ENCODE measurements at regions not wholly inside any gene's neighbourhood (a gene's known extent, or its start where the extent isn't known, plus 50 kb on each side); places are given as distances from the start of the nearest gene placed in this dataset.

DNA sequence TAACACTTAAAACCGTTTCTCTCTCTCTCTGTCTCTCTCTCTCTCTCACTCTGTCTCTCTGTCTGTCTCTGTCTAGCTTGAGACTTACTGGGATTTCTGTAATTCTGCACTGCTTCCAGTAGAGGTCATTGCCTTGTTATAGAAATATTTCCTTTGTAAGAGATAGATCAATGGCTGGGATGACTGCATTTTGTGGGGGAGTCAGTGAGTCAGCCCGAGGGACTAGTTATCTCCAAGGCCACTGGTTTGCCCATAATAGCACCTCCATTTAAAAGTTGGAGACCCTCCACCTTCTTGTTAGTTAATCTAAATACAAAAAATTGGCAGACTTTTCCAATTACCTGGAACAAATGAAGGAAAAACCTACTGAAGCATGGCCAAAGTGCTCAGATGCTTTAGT, 547.2 kb downstream of the LRRC70 start:
- TF ChIP-seq, protein P1, sequence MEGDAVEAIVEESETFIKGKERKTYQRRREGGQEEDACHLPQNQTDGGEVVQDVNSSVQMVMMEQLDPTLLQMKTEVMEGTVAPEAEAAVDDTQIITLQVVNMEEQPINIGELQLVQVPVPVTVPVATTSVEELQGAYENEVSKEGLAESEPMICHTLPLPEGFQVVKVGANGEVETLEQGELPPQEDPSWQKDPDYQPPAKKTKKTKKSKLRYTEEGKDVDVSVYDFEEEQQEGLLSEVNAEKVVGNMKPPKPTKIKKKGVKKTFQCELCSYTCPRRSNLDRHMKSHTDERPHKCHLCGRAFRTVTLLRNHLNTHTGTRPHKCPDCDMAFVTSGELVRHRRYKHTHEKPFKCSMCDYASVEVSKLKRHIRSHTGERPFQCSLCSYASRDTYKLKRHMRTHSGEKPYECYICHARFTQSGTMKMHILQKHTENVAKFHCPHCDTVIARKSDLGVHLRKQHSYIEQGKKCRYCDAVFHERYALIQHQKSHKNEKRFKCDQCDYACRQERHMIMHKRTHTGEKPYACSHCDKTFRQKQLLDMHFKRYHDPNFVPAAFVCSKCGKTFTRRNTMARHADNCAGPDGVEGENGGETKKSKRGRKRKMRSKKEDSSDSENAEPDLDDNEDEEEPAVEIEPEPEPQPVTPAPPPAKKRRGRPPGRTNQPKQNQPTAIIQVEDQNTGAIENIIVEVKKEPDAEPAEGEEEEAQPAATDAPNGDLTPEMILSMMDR (conservative IDR thresholded peaks at IDR 0.05; ENCODE audit: low read length), result peak; percentile 54
- H3K4me3 ChIP-seq (ENCODE audit: low read length), result no peak overlapping the region
- peak; percentile 30 for DNase-seq (ENCODE audit: low read depth)

DNA sequence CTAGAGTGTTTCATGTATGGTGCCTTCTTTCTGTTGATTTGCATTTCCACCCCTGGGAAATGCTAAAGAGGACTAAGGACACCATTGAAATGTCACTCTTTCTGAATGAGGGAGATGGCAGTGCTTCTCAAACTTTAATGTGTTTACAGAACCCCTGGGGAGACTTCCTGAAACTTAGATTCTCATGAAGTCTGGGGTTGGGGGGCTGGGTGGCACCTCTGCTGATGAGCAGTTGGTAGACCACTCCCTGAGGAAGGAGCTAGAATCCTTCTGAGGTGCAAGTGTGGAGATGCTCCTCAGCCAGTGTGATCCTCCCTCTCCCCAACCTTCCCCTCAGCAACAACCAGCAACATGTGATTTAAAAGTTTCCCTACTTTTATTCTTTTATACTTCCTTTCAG, 546.8 kb downstream of the LRRC70 start:
- DNase-seq (ENCODE audit: low read depth), result no peak
- no peak overlapping the region for H3K4me3 ChIP-seq (ENCODE audit: low read length)
- TF ChIP-seq, protein P1 (conservative IDR thresholded peaks at IDR 0.05; ENCODE audit: low read length), result no peak

DNA sequence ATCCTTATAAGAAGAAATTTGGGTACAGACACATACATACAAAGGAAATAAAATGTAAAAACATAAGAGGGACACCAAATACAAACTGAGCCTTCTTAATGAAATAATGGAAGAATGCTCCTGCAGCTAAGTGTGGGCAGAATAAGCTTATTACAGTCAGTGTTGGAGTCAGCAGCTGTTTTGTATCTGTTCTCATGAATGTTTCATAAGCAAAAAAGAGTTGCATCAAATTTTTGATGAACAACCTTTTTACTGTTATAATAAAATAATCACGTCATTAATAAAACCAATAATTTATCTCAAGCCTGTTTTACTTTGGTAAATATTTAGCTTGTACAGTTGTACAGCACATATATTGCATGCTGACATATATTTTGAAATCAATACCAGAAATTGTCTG, 545.6 kb downstream of the LRRC70 start:
- no peak overlapping the region for H3K4me3 ChIP-seq (ENCODE audit: low read length)
- no peak for DNase-seq (ENCODE audit: low read depth)
- TF ChIP-seq, protein P1 (conservative IDR thresholded peaks at IDR 0.05; ENCODE audit: low read length), result no peak

DNA sequence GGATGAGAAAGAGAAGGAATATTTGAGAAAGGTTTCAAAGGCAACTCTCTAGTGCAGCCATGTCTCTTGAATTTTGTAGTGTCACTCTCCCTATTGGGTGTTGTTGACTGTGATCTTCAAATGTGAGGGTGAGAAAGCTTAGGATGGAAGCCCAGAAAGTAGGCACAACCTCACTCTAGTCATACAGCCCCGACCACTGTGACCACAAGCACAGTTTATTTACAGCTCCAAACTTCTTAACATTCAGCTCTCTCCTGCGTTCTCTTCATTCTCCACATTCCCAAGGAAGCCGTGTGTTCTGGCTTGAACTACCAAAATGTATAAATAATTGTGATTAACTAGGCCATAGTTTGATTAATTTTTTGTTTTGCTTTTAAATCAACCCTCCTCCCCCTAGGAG, 542.9 kb downstream of the LRRC70 start:
- TF ChIP-seq, protein P1 (conservative IDR thresholded peaks at IDR 0.05; ENCODE audit: low read length), result no peak
- no peak overlapping the region for H3K4me3 ChIP-seq (ENCODE audit: low read length)
- peak; percentile 11 for DNase-seq (ENCODE audit: low read depth)

DNA sequence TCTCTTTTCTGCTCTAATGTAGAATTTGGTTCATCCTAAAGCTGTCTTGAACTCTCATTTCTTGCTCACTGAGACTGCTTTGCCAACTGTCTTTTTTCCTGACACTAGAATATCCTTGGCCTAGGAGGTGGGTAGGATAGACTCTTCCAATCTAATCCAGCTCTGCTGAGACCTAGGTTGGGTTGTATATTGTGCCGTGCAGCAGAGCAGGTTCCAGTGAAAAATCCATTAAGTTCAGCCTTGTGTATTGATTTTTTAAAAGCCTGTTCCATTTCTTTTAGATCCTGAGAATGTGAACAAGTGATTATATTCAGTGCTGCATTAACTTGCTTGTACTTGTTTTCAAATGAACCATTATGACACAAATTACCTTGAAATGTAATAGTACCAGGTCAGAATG, 539.6 kb downstream of the LRRC70 start:
- DNase-seq (ENCODE audit: low read depth), result no peak
- TF ChIP-seq, protein P1 (conservative IDR thresholded peaks at IDR 0.05; ENCODE audit: low read length), result no peak
- no peak overlapping the region for H3K4me3 ChIP-seq (ENCODE audit: low read length)

DNA sequence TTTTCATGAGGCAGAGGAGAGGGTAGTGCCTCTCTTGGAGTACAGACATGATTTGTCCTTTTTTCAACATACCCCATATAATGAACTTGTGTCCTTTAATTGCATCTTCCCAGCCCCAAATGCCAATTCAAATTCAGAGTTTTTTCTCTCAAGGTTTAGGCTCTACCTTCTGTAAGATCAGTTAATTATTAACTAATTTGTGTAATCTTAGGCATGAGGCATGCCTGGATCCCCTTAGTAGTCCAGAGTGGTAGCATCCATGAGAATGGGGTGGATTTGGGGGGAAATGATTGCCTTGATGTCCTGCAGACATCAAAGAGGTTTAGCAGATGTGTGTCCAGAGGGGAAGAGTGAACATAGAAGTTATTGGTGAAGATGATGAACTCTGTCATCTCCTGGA, 533.3 kb downstream of the LRRC70 start:
- no peak for DNase-seq (ENCODE audit: low read depth)
- TF ChIP-seq, protein P1 (conservative IDR thresholded peaks at IDR 0.05; ENCODE audit: low read length), result no peak
- no peak overlapping the region for H3K4me3 ChIP-seq (ENCODE audit: low read length)

DNA sequence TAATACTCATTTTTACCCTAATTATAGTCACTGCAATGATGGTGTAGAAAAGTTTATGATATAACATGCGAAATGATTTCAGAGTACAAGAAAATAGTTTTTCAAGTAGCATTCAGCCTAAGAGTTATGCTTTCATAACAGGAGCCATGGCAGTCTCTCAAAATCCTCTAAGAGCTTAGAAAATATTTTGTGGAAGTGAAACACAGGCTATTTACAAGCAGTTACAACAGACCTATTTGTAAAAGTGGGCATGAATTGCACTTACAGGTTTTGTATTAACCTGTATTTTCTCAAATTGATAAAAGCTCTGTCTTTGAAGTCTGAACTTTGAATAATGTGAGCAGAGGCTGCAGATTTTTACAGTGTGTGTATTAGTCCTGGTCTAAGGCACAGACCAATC, 523.3 kb downstream of the LRRC70 start:
- DNase-seq (ENCODE audit: low read depth), result no peak
- no peak overlapping the region for H3K4me3 ChIP-seq (ENCODE audit: low read length)
- TF ChIP-seq, protein P1 (conservative IDR thresholded peaks at IDR 0.05; ENCODE audit: low read length), result no peak

All from AG10803 (cell line).